ENCODE measurements at regions not wholly inside any gene's neighbourhood (a gene's known extent, or its start where the extent isn't known, plus 50 kb on each side); places are given as distances from the start of the nearest gene placed in this dataset.

DNA sequence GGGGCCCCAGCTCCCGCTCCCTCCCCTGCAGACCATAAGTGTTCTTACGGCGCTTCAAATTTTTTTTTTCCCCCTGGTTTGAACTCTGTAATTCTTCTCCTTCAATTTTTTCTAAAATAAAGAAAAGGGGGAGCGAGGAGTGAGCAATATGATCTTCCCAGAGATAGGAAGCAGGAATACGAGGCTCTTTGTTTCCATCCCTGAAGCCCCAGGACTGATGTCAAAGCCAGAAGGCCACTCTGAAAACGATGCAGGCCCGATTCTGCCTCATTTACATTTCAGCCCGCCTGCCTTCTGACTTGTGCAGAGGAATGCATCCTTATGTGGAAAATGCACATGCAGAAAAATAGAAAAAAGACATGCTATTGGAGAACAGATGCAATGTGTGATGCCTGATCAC is 401.5 kb upstream of the MKI67 start:
- DNase-seq (ENCODE audit: low spot score), result no peak
- in situ Hi-C loops (cut with MboI; ENCODE audit: low sequenced_read_pairs, unreplicated experiment), result loop anchor here (25.0 kb wide), 1 partner anchor 265 kb away; no protein-coding TSS in a partner anchor
- no peak for TF ChIP-seq CTCF (IDR thresholded peaks at IDR 0.05; ENCODE audit: borderline replicate concordance, control extremely low read depth, extremely low read depth, insufficient read depth, missing control alignments)

- no peak for DNase-seq (ENCODE audit: low spot score)
- TF ChIP-seq CTCF (IDR thresholded peaks at IDR 0.05; ENCODE audit: borderline replicate concordance, control extremely low read depth, extremely low read depth, insufficient read depth, missing control alignments), result no peak
- in situ Hi-C loops (cut with MboI; ENCODE audit: low sequenced_read_pairs, unreplicated experiment), result loop anchor here (25.0 kb wide), 1 partner anchor 266 kb away; no protein-coding TSS in a partner anchor
Observed at GRCh38 chr10:128528167-128528566, 401.9 kb upstream of the MKI67 start.

DNA sequence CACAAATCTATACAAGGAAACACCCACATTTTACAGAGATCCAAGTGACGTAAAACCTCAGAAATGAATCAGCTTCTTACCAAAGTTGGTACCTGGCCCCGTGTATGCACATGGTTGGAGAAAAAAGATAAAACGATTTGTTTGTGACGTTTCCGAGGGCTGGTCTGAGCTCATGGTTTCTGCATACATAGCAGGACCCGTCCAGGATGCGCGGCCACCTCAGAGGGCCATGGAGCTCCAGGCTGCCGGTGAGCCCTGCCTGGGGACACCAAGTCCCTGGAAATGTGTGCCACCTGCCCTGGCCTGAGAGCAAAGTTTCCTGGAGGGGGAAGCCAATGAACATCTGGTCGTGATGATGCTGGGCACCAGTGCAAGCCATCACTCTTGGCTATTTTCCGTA is 402.6 kb upstream of the MKI67 start:
- in situ Hi-C loops (cut with MboI; ENCODE audit: low sequenced_read_pairs, unreplicated experiment), result loop anchor here (25.0 kb wide), 1 partner anchor 266 kb away; no protein-coding TSS in a partner anchor
- DNase-seq (ENCODE audit: low spot score), result no peak
- TF ChIP-seq CTCF (IDR thresholded peaks at IDR 0.05; ENCODE audit: borderline replicate concordance, control extremely low read depth, extremely low read depth, insufficient read depth, missing control alignments), result no peak

DNA sequence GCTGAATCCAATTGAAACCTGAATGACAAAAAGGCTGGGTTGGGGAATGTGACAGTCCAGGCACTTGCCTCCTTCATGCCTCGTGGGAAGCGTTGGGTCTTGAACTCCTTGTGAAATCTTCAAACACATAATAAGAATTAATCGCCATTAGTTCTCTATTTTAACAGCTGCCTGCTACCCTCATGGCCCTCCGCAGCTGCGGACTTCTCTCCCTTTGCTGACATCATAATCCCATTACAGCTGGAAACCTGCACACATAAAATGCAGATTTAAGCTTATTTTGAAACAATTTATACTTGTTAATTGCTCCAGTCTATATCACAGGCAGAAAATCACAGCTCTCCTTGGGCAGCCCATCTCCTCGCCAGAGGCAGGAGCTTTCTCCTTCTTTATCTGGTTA is 403.0 kb upstream of the MKI67 start:
- in situ Hi-C loops (cut with MboI; ENCODE audit: low sequenced_read_pairs, unreplicated experiment), result loop anchor here (25.0 kb wide), 1 partner anchor 267 kb away; no protein-coding TSS in a partner anchor
- no peak for DNase-seq (ENCODE audit: low spot score)

DNA sequence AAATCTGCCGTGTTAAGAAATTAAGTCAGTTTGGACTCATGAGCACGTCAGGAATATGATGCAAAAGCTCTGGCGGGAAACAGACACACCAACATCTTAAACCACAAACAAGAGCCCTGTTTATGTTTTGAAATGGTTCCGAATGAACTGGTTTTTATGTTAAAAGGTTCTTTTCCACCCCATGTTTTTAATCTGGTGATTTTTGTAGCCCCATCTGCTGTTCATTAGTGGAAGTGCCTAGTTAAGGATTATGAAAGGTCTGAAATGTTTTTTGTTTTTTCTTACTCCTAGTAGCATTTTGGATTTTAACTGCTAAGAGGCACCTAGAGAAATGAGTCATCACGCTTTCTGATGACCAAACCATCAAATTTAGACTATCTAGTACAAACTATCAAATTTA is 404.1 kb upstream of the MKI67 start:
- DNase-seq (ENCODE audit: low spot score), result peak; percentile 40
- in situ Hi-C loops (cut with MboI; ENCODE audit: low sequenced_read_pairs, unreplicated experiment), result loop anchor here (25.0 kb wide), 1 partner anchor 268 kb away; no protein-coding TSS in a partner anchor
- TF ChIP-seq CTCF (IDR thresholded peaks at IDR 0.05; ENCODE audit: borderline replicate concordance, control extremely low read depth, extremely low read depth, insufficient read depth, missing control alignments), result peak; percentile 26

More for the DNA sequence above, 403.0 kb upstream of the MKI67 start:
- TF ChIP-seq CTCF (IDR thresholded peaks at IDR 0.05; ENCODE audit: borderline replicate concordance, control extremely low read depth, extremely low read depth, insufficient read depth, missing control alignments), result no peak

DNA sequence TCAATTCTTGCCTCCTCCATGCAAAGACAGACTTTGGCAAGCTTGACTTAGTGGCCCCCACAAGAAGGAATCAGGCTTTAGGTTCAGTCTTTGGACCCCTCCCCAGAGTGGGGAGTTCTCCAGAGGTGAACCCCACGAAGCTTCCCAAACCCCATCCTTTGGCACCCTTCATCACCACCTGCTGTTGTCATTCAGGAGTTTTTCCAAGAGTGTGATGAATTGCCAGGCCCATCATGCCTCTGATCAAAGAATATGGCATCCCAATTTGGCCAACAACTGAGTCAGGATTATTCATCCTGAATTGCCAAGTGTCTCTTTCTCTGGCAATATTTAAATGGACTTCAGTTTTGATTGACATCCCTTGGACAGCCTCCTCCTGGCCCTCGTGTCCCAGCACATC is 404.7 kb upstream of the MKI67 start:
- TF ChIP-seq CTCF (IDR thresholded peaks at IDR 0.05; ENCODE audit: borderline replicate concordance, control extremely low read depth, extremely low read depth, insufficient read depth, missing control alignments), result no peak
- in situ Hi-C loops (cut with MboI; ENCODE audit: low sequenced_read_pairs, unreplicated experiment), result loop anchor here (25.0 kb wide), 1 partner anchor 269 kb away; no protein-coding TSS in a partner anchor
- no peak for DNase-seq (ENCODE audit: low spot score)
